Mucosa of descending colon (tissue), 3 donors: ENCODE measurements at regions not wholly inside any gene's neighbourhood (a gene's known extent, or its start where the extent isn't known, plus 50 kb on each side); places are given as distances from the start of the nearest gene placed in this dataset.
"Not testable (repeated sequence)": the region's sequence is repeated elsewhere in the genome, so short reads cannot be mapped to it uniquely, and the experiment has no call there.

Experiments
- ATAC-seq: fragments of 200-7000 bp; cut with Tn5 transposase; one replicate; pipeline ENCODE4 v1.9.1; 2020; ENCODE audit warnings: mild to moderate bottlenecking, moderate library complexity
- DNase-seq, 3 donors: peaks; one replicate each; pipeline ENCODE4 v3.0.0-alpha.2; 2020
- H3K36me3 ChIP-seq: fragments of 200-600 bp; one replicate; pipeline ENCODE4 v1.8.0; 2021; ENCODE audit warnings: low read depth, mild to moderate bottlenecking
- H3K4me1 ChIP-seq: fragments of 200-600 bp; one replicate; pipeline ENCODE4 v1.8.0; 2021; ENCODE audit warnings: low read depth, mild to moderate bottlenecking
- H3K4me3 ChIP-seq: fragments of 200-600 bp; one replicate; pipeline ENCODE4 v1.8.0; 2021; ENCODE audit warnings: mild to moderate bottlenecking
- H3K9me3 ChIP-seq: fragments of 200-600 bp; one replicate; pipeline ENCODE4 v1.8.0; 2021; ENCODE audit warnings: mild to moderate bottlenecking
- intact Hi-C, 2 donors: fragments of 100-400 bp; cut with DNase I in 1 of 2; cut with micrococcal nuclease in 1 of 2; formaldehyde crosslinking; loops; one replicate each; pipeline versions ENCODE4 v1.11.0 to v1.11.1; 2022; cut with DNase I, micrococcal nuclease
- TF ChIP-seq, protein P1 (sequence below): fragments of 200-600 bp; IDR thresholded peaks from one replicate; pipeline ENCODE4 v1.8.0; 2022; ENCODE audit warnings: antibody characterized with exemption, mild to moderate bottlenecking
- donor health status: DM: no; HTN: no; CAD: no; lungs with moderate emphysema.
- donor health status: DM: no; HTN: no; CAD: no.
- donor health status: DM: no; HTN: yes; CAD: no.

DNA sequence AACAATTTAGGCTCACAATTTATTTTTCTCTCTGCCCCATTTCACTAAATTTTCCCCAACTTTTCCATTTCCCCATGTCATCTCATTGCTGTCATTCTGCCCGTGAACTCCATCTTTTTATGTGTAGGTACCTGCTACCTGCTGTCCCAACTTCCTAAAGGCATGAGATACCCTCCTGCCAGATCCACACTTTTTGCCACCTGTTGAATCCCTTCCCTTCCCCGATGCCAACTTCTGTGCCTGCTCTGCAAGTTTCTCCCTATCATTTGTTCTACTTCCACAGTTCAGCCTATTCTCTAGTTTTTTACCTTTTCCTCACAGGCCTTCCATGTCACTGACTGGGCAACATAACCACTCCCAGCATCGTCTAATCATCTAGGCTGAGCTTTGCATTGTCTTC, 607.5 kb upstream of the KLF12 start:
- H3K4me1 ChIP-seq, result no peaks in the 10 kb centered on the region
- intact Hi-C loops, result no loop called here
- DNase-seq, result no peak
- TF ChIP-seq, protein P1, sequence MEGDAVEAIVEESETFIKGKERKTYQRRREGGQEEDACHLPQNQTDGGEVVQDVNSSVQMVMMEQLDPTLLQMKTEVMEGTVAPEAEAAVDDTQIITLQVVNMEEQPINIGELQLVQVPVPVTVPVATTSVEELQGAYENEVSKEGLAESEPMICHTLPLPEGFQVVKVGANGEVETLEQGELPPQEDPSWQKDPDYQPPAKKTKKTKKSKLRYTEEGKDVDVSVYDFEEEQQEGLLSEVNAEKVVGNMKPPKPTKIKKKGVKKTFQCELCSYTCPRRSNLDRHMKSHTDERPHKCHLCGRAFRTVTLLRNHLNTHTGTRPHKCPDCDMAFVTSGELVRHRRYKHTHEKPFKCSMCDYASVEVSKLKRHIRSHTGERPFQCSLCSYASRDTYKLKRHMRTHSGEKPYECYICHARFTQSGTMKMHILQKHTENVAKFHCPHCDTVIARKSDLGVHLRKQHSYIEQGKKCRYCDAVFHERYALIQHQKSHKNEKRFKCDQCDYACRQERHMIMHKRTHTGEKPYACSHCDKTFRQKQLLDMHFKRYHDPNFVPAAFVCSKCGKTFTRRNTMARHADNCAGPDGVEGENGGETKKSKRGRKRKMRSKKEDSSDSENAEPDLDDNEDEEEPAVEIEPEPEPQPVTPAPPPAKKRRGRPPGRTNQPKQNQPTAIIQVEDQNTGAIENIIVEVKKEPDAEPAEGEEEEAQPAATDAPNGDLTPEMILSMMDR, result no peak
- H3K4me3 ChIP-seq, result no peak overlapping the region
- no peaks in the 10 kb centered on the region for H3K9me3 ChIP-seq
- no peak for ATAC-seq
- H3K36me3 ChIP-seq, result no peaks in the 10 kb centered on the region

DNA sequence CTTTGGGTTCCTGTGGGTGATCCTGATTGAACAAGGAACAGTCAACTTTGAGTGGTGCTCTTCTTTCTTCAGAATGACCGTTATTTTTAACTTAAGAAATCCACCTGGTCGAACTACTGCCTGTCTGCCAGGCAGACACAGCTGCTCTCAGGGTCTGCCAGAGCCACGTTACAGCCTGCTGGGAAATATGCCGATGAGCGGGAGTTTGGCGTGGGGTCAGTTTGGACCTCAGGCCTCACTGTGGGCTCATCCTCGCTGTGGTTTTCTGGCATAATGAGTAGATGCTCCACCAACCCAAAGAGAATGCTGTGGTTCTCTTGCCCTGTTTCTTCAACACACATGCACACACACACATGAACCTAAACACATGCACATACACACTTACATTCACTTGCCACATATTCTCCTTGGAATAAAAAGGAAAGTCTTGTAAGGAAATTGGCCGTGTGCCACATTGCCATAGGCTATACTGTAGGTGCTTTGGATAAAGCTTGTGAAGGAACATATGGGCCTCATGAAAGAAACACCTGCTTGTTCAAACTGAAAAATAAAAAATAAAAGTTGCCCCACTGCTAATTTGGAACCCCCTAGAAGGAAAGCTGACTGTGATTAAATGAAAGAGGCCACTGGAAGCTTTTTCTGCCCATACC, 598.7 kb upstream of the KLF12 start:
- Histone ChIP-seq H3K4me1 (no peaks in the 10 kb centered on the region), H3K9me3 (no peaks in the 10 kb centered on the region), H3K4me3 (no peak overlapping the region), H3K36me3 (no peaks in the 10 kb centered on the region)
- intact Hi-C loops, result no loop called here
- DNase-seq (no peak), ATAC-seq (no peak)
- TF ChIP-seq, protein P1, result no peak

DNA sequence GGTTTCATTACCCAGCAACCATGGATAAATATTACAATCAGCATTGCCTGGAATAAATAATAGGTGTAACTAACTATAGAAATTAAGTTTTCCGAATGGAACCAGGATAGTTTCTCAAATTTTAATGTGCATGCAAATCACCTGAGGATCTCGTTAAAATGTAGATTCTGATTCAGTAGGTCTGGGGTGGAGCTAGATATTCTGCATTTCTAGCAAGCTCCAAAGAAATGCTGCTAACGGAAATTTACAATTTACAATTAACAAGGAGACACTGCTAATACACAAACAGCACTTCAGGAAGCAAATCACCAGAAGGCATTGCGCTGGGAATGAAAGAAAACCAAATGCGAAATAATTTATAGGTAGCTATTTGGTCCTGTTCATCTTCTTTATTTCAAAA, 597.5 kb upstream of the KLF12 start:
- TF ChIP-seq, protein P1, result no peak
- intact Hi-C loops, result no loop called here
- H3K36me3 ChIP-seq, result no peaks in the 10 kb centered on the region
- DNase-seq, result no peak
- ATAC-seq, result no peak
- H3K9me3 ChIP-seq, result no peaks in the 10 kb centered on the region
- H3K4me1 ChIP-seq, result no peaks in the 10 kb centered on the region
- no peak overlapping the region for H3K4me3 ChIP-seq

DNA sequence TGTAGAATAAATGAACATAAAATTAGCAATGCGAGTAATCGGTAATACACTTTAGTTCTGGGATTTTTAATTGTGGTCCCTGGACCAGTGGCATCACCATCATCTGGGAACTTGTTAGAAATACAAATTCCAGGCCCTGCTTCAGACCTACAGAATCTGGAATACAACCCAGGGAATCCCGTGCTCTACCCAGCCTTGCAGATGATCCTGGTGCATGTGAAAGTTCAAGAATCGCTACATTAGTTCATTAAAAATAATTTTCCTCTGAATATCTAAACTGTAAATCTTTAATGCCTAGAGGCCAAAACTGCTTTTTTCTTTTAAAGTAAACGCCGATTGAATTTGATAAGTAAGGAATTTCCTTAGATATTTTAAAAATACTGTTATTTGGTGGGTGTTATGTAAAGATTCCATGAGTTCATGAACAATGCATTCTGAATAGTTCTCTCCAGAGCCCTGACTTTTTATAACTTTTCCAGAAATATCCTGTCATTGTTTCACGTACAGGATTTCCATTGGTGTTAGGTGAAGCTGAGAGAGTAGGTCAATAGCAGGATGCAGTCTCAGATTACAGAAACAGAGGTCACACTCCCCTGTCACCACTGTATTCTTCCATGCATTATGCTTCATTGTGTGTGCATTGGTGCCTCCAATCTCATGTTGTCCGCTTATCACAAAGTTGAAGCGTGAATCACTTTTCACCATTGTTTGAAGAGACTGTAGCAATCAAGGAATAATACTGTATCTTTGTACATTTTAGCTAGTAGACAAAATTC, 596.5 kb upstream of the KLF12 start:
- no peaks in the 10 kb centered on the region for H3K4me1 ChIP-seq
- no peaks in the 10 kb centered on the region for H3K36me3 ChIP-seq
- TF ChIP-seq, protein P1, result no peak
- H3K4me3 ChIP-seq, result no peak overlapping the region
- DNase-seq, result no peak
- intact Hi-C loops, result no loop called here
- no peaks in the 10 kb centered on the region for H3K9me3 ChIP-seq
- no peak for ATAC-seq

DNA sequence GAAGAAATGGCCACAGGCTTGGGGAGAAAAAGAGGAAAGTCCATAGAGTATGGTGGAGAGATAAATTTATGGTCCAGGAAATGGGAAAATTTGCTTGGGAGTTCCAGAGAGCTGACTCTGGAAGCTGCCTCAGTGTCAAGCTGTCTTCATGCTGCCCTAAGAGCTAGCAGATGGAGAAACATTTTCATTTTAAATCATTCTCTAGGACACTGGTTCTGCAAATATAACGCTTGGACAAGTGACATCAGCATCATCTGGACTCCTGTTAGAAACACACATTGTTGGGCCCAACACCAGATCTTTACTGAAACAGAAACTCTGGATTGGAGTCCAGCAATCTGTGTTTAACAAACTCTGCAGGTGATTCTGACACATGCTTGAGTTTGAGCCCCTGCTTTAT, 592.0 kb upstream of the KLF12 start:
- no peak overlapping the region for H3K4me3 ChIP-seq
- ATAC-seq (no peak), DNase-seq (no peak)
- TF ChIP-seq, protein P1, result no peak
- H3K36me3 ChIP-seq, result no peaks in the 10 kb centered on the region
- no peaks in the 10 kb centered on the region for H3K4me1 ChIP-seq
- no peaks in the 10 kb centered on the region for H3K9me3 ChIP-seq
- intact Hi-C loops, result no loop called here

DNA sequence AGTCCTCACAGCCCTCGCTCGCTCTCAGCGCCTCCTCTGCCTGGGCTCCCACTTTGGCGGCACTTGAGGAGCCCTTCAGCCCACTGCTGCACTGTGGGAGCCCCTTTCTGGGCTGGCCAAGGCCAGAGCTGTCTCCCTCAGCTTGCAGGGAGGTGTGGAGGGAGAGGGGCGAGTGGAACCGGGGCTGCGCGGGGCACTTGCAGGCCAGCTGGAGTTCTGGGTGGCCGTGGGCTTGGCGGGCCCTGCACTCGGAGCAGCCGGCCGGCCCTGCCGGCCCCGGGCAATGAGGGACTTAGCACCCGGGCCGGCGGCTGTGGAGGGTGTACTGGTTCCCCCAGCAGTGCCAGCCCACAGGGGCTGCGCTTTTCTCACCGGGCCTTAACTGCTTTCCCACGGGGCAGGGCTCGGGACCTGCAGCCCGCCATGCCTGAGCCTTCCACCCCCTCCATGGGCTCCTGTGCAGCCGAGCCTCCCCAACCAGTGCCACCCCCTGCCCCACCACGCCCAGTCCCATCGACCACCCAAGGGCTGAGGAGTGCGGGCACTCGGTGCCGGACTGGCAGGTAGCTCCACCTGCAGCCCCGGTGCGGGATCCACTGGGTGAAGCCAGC, 584.1 kb upstream of the KLF12 start:
- H3K36me3 ChIP-seq, DNase-seq, intact Hi-C loops, H3K4me1 ChIP-seq, H3K4me3 ChIP-seq, ATAC-seq: not testable (repeated sequence)
- peaks cover 12% of the 10 kb centered on the region for H3K9me3 ChIP-seq
